HG03460 (cell line): ENCODE measurements at regions not wholly inside any gene's neighbourhood (a gene's known extent, or its start where the extent isn't known, plus 50 kb on each side); places are given as distances from the start of the nearest gene placed in this dataset.

Source experiments
- ATAC-seq: cut with Tn5 transposase; IDR thresholded peaks from one replicate; pipeline ENCODE4 v1.9.1; 2021; ENCODE audit not compliant: unreplicated experiment

DNA sequence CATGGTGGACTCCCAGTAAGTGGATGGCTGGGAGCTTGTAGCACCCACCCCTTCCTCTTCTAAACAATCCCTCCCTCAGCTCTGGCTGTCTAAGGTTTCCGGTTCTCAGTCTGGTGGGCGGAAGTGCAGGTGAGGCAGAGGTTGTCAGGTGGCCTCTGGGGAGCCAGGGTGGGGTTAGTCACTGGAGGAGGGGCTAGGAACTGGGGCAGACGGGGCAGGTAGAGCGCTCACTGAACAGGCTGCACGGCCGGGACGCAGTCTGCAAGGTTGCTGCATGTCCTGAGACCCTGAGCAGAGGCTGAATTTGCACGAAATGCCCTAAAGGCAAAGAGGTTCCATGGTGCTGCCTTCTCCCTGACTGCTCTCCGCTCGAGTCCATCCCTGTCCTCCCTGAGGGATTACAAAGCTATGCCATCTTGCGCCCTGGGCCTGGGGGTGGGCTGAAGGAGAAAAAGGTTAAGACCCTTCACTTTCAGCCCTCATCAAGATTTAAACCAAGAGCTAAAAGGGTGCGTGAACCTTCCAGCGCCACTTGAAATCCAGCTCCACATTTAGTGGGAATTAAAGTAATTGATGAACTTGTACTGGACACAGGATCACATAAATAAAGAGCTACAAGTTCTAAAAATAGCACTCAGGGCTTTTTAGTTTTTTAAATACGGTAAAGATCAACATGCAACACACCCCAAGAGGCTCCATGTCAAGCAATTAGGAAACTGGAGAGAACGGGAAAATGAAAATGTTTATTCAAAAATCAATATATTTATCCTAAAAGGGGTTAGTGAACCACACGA lies 62.3 kb upstream of the CTBP2 start:
- no peak for ATAC-seq

GRCh38 chr10:125221716-125222115 lies 61.4 kb upstream of the CTBP2 start:
- ATAC-seq: no peak

GRCh38 chr10:125219776-125220175 lies 59.4 kb upstream of the CTBP2 start:
- ATAC-seq: no peak

DNA sequence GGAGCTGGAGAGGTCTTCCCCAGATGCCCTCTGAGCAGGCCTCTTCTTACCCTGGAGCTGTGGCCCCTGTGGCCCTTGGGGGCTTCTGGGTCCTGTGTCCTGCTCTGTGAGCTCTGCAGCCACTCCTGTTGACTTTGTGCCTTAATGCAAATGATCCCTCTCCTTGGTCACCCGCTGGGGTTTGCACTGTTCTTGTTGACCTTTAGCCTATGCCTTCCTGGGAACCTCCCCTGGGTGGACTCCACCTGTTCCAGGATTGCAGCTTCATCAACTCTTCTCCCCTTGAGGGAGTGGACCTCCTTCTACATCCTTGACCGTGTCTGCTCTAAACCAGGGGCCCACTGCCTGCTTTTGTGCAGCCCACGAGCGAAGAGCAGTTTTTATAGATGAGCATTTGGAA lies 58.6 kb upstream of the CTBP2 start:
- no peak for ATAC-seq

- ATAC-seq: no peak
These were observed 57.8 kb upstream of the CTBP2 start for GRCh38 chr10:125217990-125218675.

DNA sequence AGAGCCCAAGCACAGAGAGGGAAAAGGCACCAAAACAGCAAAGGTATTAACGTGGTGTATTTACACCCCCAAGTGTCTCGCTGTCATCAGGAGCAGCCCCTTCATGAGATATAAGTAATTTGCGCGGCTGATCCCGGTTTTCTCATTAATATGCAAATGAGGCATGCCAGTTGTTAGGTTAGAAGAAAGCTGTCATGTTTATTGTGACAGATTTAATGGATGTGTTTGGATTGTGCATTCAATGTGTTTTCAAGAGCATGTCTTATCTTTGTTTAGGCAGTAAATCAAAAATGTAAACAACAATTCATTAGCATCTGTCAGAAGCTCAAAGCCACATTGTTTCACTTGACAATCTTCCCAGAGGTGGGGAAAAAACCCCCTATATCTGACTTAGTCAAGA lies 56.5 kb upstream of the CTBP2 start:
- no peak for ATAC-seq

GRCh38 chr10:125216309-125216708 lies 55.9 kb upstream of the CTBP2 start:
- ATAC-seq: no peak

DNA sequence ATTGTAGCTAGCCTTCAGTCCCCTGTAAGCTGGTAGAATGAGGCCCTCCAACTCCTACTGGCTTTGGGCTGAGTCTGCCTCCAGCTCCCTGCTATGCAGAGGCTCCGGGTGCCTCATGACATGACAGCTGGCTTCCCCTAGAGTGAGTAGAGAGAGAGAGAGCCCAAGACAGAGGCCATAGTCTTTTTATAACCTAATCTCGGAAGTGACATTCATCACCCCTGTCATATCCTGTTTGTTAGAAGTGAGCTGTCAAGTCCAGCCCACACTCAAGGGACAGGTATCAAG lies 53.9 kb upstream of the CTBP2 start:
- ATAC-seq: no peak

DNA sequence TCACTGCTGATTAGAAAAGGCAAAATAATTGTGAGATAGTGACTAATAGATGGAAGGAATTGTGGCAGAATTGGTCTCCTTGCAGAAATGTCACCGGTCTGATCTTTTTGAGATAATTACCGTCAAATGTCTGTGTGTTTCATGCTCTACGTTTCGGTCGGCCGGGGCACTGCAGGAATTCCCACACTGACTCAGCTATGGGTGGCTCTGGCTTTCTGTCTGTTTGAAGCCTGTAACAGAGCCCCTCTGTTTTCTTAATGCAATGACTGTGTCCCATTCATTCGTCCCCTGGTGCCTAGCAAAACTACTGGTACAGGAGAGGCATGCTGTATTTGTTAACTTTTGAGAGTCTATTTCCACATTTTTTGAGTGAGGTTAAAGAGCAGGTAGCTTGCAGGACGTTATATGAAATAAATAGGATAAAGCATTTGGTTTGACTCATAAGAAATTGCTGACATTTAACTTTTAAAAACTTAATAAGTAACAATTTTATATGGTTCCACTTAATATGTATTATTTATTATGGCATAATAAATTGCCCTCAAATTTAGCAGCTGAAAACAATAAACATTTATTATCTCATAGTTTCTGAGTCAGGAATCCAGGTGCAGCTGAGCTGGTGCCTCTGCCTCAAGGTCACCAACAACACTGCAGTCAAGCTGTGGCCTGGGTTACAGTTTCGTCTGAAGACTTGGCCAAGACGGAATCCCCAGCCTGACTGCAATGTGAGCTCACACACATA lies 53.3 kb upstream of the CTBP2 start:
- no peak for ATAC-seq

DNA sequence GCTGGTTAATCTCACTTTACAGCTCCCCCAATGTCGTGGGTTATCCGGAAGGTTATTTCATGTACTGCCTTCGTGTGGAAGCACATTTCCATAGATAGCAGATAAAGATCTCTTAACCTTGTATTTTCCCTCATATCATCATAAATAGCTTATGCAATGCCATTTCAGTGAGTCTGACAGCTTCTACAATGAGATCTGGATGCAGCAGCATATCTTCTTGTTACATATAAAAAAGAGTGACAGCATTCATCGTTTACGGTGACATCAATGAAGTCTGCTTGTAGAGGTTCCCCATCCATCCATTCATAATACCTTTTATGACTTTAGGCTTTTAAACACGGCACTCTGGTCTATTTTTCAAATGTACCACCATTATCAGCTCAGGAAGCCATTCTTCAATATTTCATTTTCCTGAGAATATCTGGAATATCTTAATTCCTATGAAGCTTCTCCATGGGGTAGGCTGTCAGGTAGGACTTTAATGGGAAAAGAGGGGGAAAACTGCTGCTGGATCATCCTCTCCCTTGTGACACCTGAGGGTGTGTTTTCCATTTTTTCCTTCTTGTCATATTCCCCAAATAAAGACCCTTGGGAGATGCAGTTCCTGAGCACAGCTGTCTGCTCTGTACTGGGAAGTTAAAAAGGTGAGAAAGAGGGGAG lies 51.9 kb upstream of the CTBP2 start:
- ATAC-seq: no peak
